ENCODE measurements at regions not wholly inside any gene's neighbourhood (a gene's known extent, or its start where the extent isn't known, plus 50 kb on each side); places are given as distances from the start of the nearest gene placed in this dataset.

- Histone ChIP-seq H3K9ac (no peak overlapping the region), H3F3A (replicated peaks; ENCODE audit: insufficient read depth) (no peaks in the 10 kb centered on the region), H3K9me3 (no peaks in the 10 kb centered on the region), H3K79me2 (ENCODE audit: insufficient read depth) (no peaks in the 10 kb centered on the region), H3K4me1 (ENCODE audit: control insufficient read depth in 1 of 2, insufficient read depth in 2 of 2, low read depth in 1 of 2, low read length in 1 of 2) (no peaks in the 10 kb centered on the region), H3K4me3 (ENCODE audit: low read depth in 2 of 2, low read length in 1 of 2) (no peak overlapping the region), H3K9me2 (no peaks in the 10 kb centered on the region), H3K36me3 (replicated peaks in 1 of 2; ENCODE audit: control insufficient read depth in 1 of 2, insufficient read depth in 2 of 2, low read length in 1 of 2) (no peaks in the 10 kb centered on the region), H2AFZ (ENCODE audit: low read depth) (no peak overlapping the region), H3K27ac (ENCODE audit: low read depth in 2 of 2, low read length in 1 of 2) (no peak overlapping the region), H4K20me1 (ENCODE audit: insufficient read depth) (no peaks in the 10 kb centered on the region), H3K27me3 (ENCODE audit: insufficient read depth) (peaks cover 29% of the 10 kb centered on the region), H3K4me2 (no peak overlapping the region)
- POLR2A ChIA-PET, result no interaction called here
- WGBS (ENCODE audit: low lambda C conversion rate), result 51% methylated on average over 2 of the region's 2 CpGs
- CTCF ChIA-PET, result no interaction called here
- no peak for DNase-seq
- TF ChIP-seq GABPA (IDR thresholded peaks at IDR 0.05; ENCODE audit: low read depth), result no peak
- no peak for TF ChIP-seq SIN3A (IDR thresholded peaks at IDR 0.05; ENCODE audit: borderline replicate concordance, low read depth, low read length)
- TF ChIP-seq NRF1 (IDR thresholded peaks at IDR 0.05; ENCODE audit: low read depth, low read length), result no peak
These were observed 51.4 kb upstream of the NEK6 start for GRCh38 chr9:124206391-124206790.
